ENCODE measurements at regions not wholly inside any gene's neighbourhood (a gene's known extent, or its start where the extent isn't known, plus 50 kb on each side); places are given as distances from the start of the nearest gene placed in this dataset.
"Not testable (repeated sequence)": the region's sequence is repeated elsewhere in the genome, so short reads cannot be mapped to it uniquely, and the experiment has no call there.

GRCh38 chr3:159380891-159381290 lies 579.0 kb downstream of the MFSD1 start:
- Histone ChIP-seq H2AFZ (ENCODE audit: low read depth, low read length) (no peak overlapping the region), H3K9ac (ENCODE audit: low read length) (no peak overlapping the region), H3K9me2 (ENCODE audit: insufficient read depth, low read length) (no peaks in the 10 kb centered on the region), H3K4me2 (ENCODE audit: low read length) (no peak overlapping the region), H3K9me3 (ENCODE audit: low read length) (no peaks in the 10 kb centered on the region), H3F3A (ENCODE audit: insufficient read depth, low read length, poor library complexity, severe bottlenecking) (no peaks in the 10 kb centered on the region), H3K27me3 (ENCODE audit: insufficient read depth, low read depth, low read length) (no peaks in the 10 kb centered on the region), H3K36me3 (ENCODE audit: insufficient read depth, low read length) (no peaks in the 10 kb centered on the region), H4K20me1 (ENCODE audit: insufficient read depth) (no peaks in the 10 kb centered on the region), H3K27ac (ENCODE audit: low read length) (no peak overlapping the region), H3K79me2 (replicated peaks; ENCODE audit: insufficient read depth, low read length) (no peaks in the 10 kb centered on the region), H3K4me3 (ENCODE audit: low read length) (no peak overlapping the region)
- TF ChIP-seq MXI1 (conservative IDR thresholded peaks at IDR 0.05; ENCODE audit: poor library complexity, severe bottlenecking) (no peak), RAD21 (conservative IDR thresholded peaks at IDR 0.05) (no peak), SMC3 (conservative IDR thresholded peaks at IDR 0.05; ENCODE audit: poor library complexity) (no peak)

GRCh38 chr3:159390656-159391212 lies 588.9 kb downstream of the MFSD1 start:
- H3K36me3 ChIP-seq (ENCODE audit: insufficient read depth, low read length) = no peaks in the 10 kb centered on the region
- no peaks in the 10 kb centered on the region for H4K20me1 ChIP-seq (ENCODE audit: insufficient read depth)
- H3F3A ChIP-seq (ENCODE audit: insufficient read depth, low read length, poor library complexity, severe bottlenecking) = no peaks in the 10 kb centered on the region
- no peak overlapping the region for H3K27ac ChIP-seq (ENCODE audit: low read length)
- no peaks in the 10 kb centered on the region for H3K79me2 ChIP-seq (replicated peaks; ENCODE audit: insufficient read depth, low read length)
- peaks cover 2% of the 10 kb centered on the region for H3K9me3 ChIP-seq (ENCODE audit: low read length)
- H3K9ac ChIP-seq (ENCODE audit: low read length) = no peak overlapping the region
- TF ChIP-seq CTCF (IDR thresholded peaks at IDR 0.05; ENCODE audit: poor library complexity, severe bottlenecking) (no peak), RAD21 (conservative IDR thresholded peaks at IDR 0.05) (no peak), SMC3 (conservative IDR thresholded peaks at IDR 0.05; ENCODE audit: poor library complexity) (no peak), EP300 (conservative IDR thresholded peaks at IDR 0.05; ENCODE audit: poor library complexity, severe bottlenecking) (no peak), EZH2 (IDR thresholded peaks at IDR 0.05; ENCODE audit: borderline replicate concordance, insufficient read depth, low read length, poor library complexity, severe bottlenecking) (no peak), MXI1 (conservative IDR thresholded peaks at IDR 0.05; ENCODE audit: poor library complexity, severe bottlenecking) (no peak), TAF1 (IDR thresholded peaks at IDR 0.05; ENCODE audit: low read depth) (no peak), POLR2AphosphoS5 (IDR thresholded peaks at IDR 0.05) (no peak)
- no peaks in the 10 kb centered on the region for H3K27me3 ChIP-seq (ENCODE audit: insufficient read depth, low read depth, low read length)
- H3K9me2 ChIP-seq (ENCODE audit: insufficient read depth, low read length) = no peaks in the 10 kb centered on the region
- no peak overlapping the region for H3K4me3 ChIP-seq (ENCODE audit: low read length)
- H2AFZ ChIP-seq (ENCODE audit: low read depth, low read length) = no peak overlapping the region
- H3K4me2 ChIP-seq (ENCODE audit: low read length) = no peak overlapping the region

- H3K79me2 ChIP-seq (replicated peaks; ENCODE audit: insufficient read depth, low read length); H3K27me3 ChIP-seq (ENCODE audit: insufficient read depth, low read depth, low read length): not testable (repeated sequence)
Measured at GRCh38 chr3:159397683-159398082, 591.0 kb upstream of the IL12A start.

GRCh38 chr3:159401069-159401468 lies 587.6 kb upstream of the IL12A start:
- Histone ChIP-seq H2AFZ (ENCODE audit: low read depth, low read length) (no peak overlapping the region), H3K9ac (ENCODE audit: low read length) (no peak overlapping the region), H3K27me3 (ENCODE audit: insufficient read depth, low read depth, low read length) (no peaks in the 10 kb centered on the region), H3K4me2 (ENCODE audit: low read length) (no peak overlapping the region), H3K4me3 (ENCODE audit: low read length) (no peak overlapping the region), H3K27ac (ENCODE audit: low read length) (no peak overlapping the region), H3K9me2 (ENCODE audit: insufficient read depth, low read length) (no peaks in the 10 kb centered on the region), H3F3A (ENCODE audit: insufficient read depth, low read length, poor library complexity, severe bottlenecking) (no peaks in the 10 kb centered on the region), H4K20me1 (ENCODE audit: insufficient read depth) (no peaks in the 10 kb centered on the region), H3K79me2 (replicated peaks; ENCODE audit: insufficient read depth, low read length) (no peaks in the 10 kb centered on the region), H3K36me3 (ENCODE audit: insufficient read depth, low read length) (no peaks in the 10 kb centered on the region), H3K9me3 (ENCODE audit: low read length) (peaks cover 4% of the 10 kb centered on the region)
- no peak for TF ChIP-seq EP300 (conservative IDR thresholded peaks at IDR 0.05; ENCODE audit: poor library complexity, severe bottlenecking)
- TF ChIP-seq MXI1 (conservative IDR thresholded peaks at IDR 0.05; ENCODE audit: poor library complexity, severe bottlenecking) = no peak
- no peak for TF ChIP-seq CTCF (IDR thresholded peaks at IDR 0.05; ENCODE audit: poor library complexity, severe bottlenecking)
- TF ChIP-seq RAD21 (conservative IDR thresholded peaks at IDR 0.05) = no peak
- TF ChIP-seq EZH2 (IDR thresholded peaks at IDR 0.05; ENCODE audit: borderline replicate concordance, insufficient read depth, low read length, poor library complexity, severe bottlenecking) = no peak
- no peak for TF ChIP-seq POLR2AphosphoS5 (IDR thresholded peaks at IDR 0.05)
- no peak for TF ChIP-seq SMC3 (conservative IDR thresholded peaks at IDR 0.05; ENCODE audit: poor library complexity)

More at GRCh38 chr3:159397683-159398082, 591.0 kb upstream of the IL12A start:
- H3F3A ChIP-seq (ENCODE audit: insufficient read depth, low read length, poor library complexity, severe bottlenecking); H3K27ac ChIP-seq (ENCODE audit: low read length); H3K4me2 ChIP-seq (ENCODE audit: low read length); H3K9me3 ChIP-seq (ENCODE audit: low read length); H3K9ac ChIP-seq (ENCODE audit: low read length); H2AFZ ChIP-seq (ENCODE audit: low read depth, low read length); H3K9me2 ChIP-seq (ENCODE audit: insufficient read depth, low read length); H4K20me1 ChIP-seq (ENCODE audit: insufficient read depth); H3K4me3 ChIP-seq (ENCODE audit: low read length); H3K36me3 ChIP-seq (ENCODE audit: insufficient read depth, low read length): not testable (repeated sequence)

GRCh38 chr3:159409711-159410110 lies 578.9 kb upstream of the IL12A start:
- not testable (repeated sequence) for H3K36me3 ChIP-seq (ENCODE audit: insufficient read depth, low read length); H3K79me2 ChIP-seq (replicated peaks; ENCODE audit: insufficient read depth, low read length); H4K20me1 ChIP-seq (ENCODE audit: insufficient read depth); H2AFZ ChIP-seq (ENCODE audit: low read depth, low read length); H3K9ac ChIP-seq (ENCODE audit: low read length); H3K9me2 ChIP-seq (ENCODE audit: insufficient read depth, low read length); H3F3A ChIP-seq (ENCODE audit: insufficient read depth, low read length, poor library complexity, severe bottlenecking); H3K27ac ChIP-seq (ENCODE audit: low read length); H3K9me3 ChIP-seq (ENCODE audit: low read length); H3K27me3 ChIP-seq (ENCODE audit: insufficient read depth, low read depth, low read length); H3K4me3 ChIP-seq (ENCODE audit: low read length); H3K4me2 ChIP-seq (ENCODE audit: low read length)

All from neural cell (in vitro differentiated cells).